ENCODE measurements at regions not wholly inside any gene's neighbourhood (a gene's known extent, or its start where the extent isn't known, plus 50 kb on each side); places are given as distances from the start of the nearest gene placed in this dataset.

DNA sequence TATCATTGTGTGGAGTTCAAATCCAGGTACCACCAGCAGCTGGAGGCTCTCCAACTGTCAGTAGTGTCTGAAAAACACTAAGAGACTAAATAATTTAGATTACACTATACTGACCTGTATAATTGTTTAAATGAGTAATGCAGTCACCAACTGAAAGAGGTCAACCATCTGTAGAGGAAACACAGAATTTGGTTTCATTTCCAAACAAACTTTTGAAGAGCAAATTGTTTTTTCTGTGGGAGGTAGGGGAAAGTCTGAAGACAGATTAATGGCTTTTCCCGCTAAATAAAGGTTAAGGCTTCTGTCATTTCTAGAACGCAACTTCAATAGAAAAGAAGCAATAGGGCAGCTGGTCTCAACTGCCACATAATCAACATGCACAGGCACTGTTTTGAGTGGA lies 462.6 kb downstream of the PRKD1 start:
- no peak for DNase-seq
- no peak overlapping the region for H3K9ac ChIP-seq (ENCODE audit: low read length)
- no peaks in the 10 kb centered on the region for H3K4me1 ChIP-seq (ENCODE audit: control insufficient read depth in 2 of 2, insufficient read depth in 2 of 2, low read length in 2 of 2)
- 80% methylated on average over 1 of the region's 2 CpGs for WGBS (ENCODE audit: insufficient coverage)
- POLR2A ChIA-PET, result no interaction called here
- no peak overlapping the region for H2AFZ ChIP-seq (ENCODE audit: insufficient read depth, low read depth, low read length, poor library complexity, severe bottlenecking)
- no peak overlapping the region for H3K4me3 Mint-ChIP-seq
- no peak for ATAC-seq (ENCODE audit: low read depth)
- no peak overlapping the region for H3K27ac ChIP-seq (ENCODE audit: low read length in 2 of 2)
- no peaks in the 10 kb centered on the region for H4K20me1 ChIP-seq (ENCODE audit: control insufficient read depth, insufficient read depth, low read length, poor library complexity, severe bottlenecking)
- TF ChIP-seq EZH2 (IDR thresholded peaks at IDR 0.05; ENCODE audit: borderline replicate concordance, insufficient read depth, low read depth, low read length, poor library complexity, severe bottlenecking), result no peak
- TF ChIP-seq, protein P1, sequence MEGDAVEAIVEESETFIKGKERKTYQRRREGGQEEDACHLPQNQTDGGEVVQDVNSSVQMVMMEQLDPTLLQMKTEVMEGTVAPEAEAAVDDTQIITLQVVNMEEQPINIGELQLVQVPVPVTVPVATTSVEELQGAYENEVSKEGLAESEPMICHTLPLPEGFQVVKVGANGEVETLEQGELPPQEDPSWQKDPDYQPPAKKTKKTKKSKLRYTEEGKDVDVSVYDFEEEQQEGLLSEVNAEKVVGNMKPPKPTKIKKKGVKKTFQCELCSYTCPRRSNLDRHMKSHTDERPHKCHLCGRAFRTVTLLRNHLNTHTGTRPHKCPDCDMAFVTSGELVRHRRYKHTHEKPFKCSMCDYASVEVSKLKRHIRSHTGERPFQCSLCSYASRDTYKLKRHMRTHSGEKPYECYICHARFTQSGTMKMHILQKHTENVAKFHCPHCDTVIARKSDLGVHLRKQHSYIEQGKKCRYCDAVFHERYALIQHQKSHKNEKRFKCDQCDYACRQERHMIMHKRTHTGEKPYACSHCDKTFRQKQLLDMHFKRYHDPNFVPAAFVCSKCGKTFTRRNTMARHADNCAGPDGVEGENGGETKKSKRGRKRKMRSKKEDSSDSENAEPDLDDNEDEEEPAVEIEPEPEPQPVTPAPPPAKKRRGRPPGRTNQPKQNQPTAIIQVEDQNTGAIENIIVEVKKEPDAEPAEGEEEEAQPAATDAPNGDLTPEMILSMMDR (IDR thresholded peaks at IDR 0.05), result no peak
- H3K4me2 ChIP-seq (replicated peaks; ENCODE audit: low read depth, low read length, poor library complexity, severe bottlenecking), result no peak overlapping the region
- H3K27me3 ChIP-seq (replicated peaks in 1 of 4; ENCODE audit: control extremely low read depth in 1 of 4, control insufficient read depth in 3 of 4, insufficient read depth in 4 of 4, low read length in 3 of 4), result no peaks in the 10 kb centered on the region
- H3K4me3 ChIP-seq (ENCODE audit: control extremely low read depth in 1 of 5, extremely low read depth in 1 of 5, insufficient read depth in 1 of 5, low read depth in 2 of 5, low read length in 4 of 5), result no peak overlapping the region
- H3K4me1 Mint-ChIP-seq, result no peaks in the 10 kb centered on the region
- intact Hi-C loops (cut with micrococcal nuclease), result no loop called here
- no peaks in the 10 kb centered on the region for H3K27me3 Mint-ChIP-seq
- CTCF ChIA-PET, result interaction anchor here (1.5 kb wide), 1 partner anchor 10 kb away, joined by 4 read pairs; no protein-coding TSS in a partner anchor
- no peaks in the 10 kb centered on the region for H3K9me3 Mint-ChIP-seq (ENCODE audit: insufficient read depth)
- no peaks in the 10 kb centered on the region for H3K36me3 ChIP-seq (replicated peaks in 1 of 2; ENCODE audit: control extremely low read depth in 1 of 2, control insufficient read depth in 1 of 2, extremely low read depth in 1 of 2, insufficient read depth in 2 of 2, low read length in 1 of 2)
- no peaks in the 10 kb centered on the region for H3K79me2 ChIP-seq (ENCODE audit: control insufficient read depth, insufficient read depth, low read length)
- H3K9me3 ChIP-seq (ENCODE audit: control extremely low read depth in 1 of 3, control insufficient read depth in 2 of 3, insufficient read depth in 1 of 3, low read length in 2 of 3), result no peaks in the 10 kb centered on the region
- H3K27ac Mint-ChIP-seq, result no peak overlapping the region

DNA sequence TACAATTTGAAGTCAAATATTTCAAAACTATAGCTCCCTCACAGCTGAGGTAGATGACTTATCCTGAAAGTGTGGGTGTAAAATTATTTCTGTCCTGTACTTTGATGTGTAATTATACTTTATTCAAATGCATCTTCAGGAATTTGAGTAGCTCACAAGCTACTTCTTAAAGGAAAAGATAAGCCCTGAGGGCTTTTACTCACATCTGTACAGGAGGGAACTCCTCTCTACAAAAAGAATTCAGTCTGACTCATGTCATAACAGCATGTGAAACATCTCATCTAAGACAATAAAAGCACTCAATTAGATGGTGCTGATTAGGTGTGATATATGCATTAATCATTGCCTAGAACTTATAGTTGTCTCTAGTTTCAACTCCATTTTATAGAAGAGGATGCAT lies 452.0 kb downstream of the PRKD1 start:
- Histone ChIP-seq H4K20me1 (ENCODE audit: control insufficient read depth, insufficient read depth, low read length, poor library complexity, severe bottlenecking) (no peaks in the 10 kb centered on the region), H3K27me3 (replicated peaks in 1 of 4; ENCODE audit: control extremely low read depth in 1 of 4, control insufficient read depth in 3 of 4, insufficient read depth in 4 of 4, low read length in 3 of 4) (no peaks in the 10 kb centered on the region), H3K4me1 (ENCODE audit: control insufficient read depth in 2 of 2, insufficient read depth in 2 of 2, low read length in 2 of 2) (no peaks in the 10 kb centered on the region), H3K79me2 (ENCODE audit: control insufficient read depth, insufficient read depth, low read length) (no peaks in the 10 kb centered on the region), H3K4me2 (replicated peaks; ENCODE audit: low read depth, low read length, poor library complexity, severe bottlenecking) (no peak overlapping the region), H3K9me3 (ENCODE audit: control extremely low read depth in 1 of 3, control insufficient read depth in 2 of 3, insufficient read depth in 1 of 3, low read length in 2 of 3) (no peaks in the 10 kb centered on the region), H3K27ac (ENCODE audit: low read length in 2 of 2) (no peak overlapping the region), H3K9ac (ENCODE audit: low read length) (no peak overlapping the region), H3K36me3 (replicated peaks in 1 of 2; ENCODE audit: control extremely low read depth in 1 of 2, control insufficient read depth in 1 of 2, extremely low read depth in 1 of 2, insufficient read depth in 2 of 2, low read length in 1 of 2) (no peaks in the 10 kb centered on the region), H3K4me3 (ENCODE audit: control extremely low read depth in 1 of 5, extremely low read depth in 1 of 5, insufficient read depth in 1 of 5, low read depth in 2 of 5, low read length in 4 of 5) (no peak overlapping the region), H2AFZ (ENCODE audit: insufficient read depth, low read depth, low read length, poor library complexity, severe bottlenecking) (no peak overlapping the region)
- ATAC-seq (ENCODE audit: low read depth) (no peak), DNase-seq (no peak)
- CTCF ChIA-PET, result interaction anchor here (1.1 kb wide), 1 partner anchor 10 kb away, joined by 4 read pairs; no protein-coding TSS in a partner anchor
- H3K27ac Mint-ChIP-seq, result no peak overlapping the region
- H3K27me3 Mint-ChIP-seq, result no peaks in the 10 kb centered on the region
- H3K9me3 Mint-ChIP-seq (ENCODE audit: insufficient read depth), result no peaks in the 10 kb centered on the region
- TF ChIP-seq EZH2 (IDR thresholded peaks at IDR 0.05; ENCODE audit: borderline replicate concordance, insufficient read depth, low read depth, low read length, poor library complexity, severe bottlenecking), result no peak
- TF ChIP-seq, protein P1 (IDR thresholded peaks at IDR 0.05), result no peak
- no peaks in the 10 kb centered on the region for H3K4me1 Mint-ChIP-seq
- no peak overlapping the region for H3K4me3 Mint-ChIP-seq
- intact Hi-C loops (cut with micrococcal nuclease), result no loop called here
- POLR2A ChIA-PET, result no interaction called here

Measured in B cell (primary cell).